ENCODE measurements at regions not wholly inside any gene's neighbourhood (a gene's known extent, or its start where the extent isn't known, plus 50 kb on each side); places are given as distances from the start of the nearest gene placed in this dataset.
A peak's percentile ranks its signal among the peaks of the same experiment; 100 is the strongest.
"Not testable (repeated sequence)": the region's sequence is repeated elsewhere in the genome, so short reads cannot be mapped to it uniquely, and the experiment has no call there.

- DNase-seq: no peak
Measured at GRCh38 chr5:103895738-103896137, 333.1 kb upstream of the NUDT12 start.

GRCh38 chr5:103894882-103895281 is 332.3 kb upstream of the NUDT12 start:
- no peak for DNase-seq

DNA sequence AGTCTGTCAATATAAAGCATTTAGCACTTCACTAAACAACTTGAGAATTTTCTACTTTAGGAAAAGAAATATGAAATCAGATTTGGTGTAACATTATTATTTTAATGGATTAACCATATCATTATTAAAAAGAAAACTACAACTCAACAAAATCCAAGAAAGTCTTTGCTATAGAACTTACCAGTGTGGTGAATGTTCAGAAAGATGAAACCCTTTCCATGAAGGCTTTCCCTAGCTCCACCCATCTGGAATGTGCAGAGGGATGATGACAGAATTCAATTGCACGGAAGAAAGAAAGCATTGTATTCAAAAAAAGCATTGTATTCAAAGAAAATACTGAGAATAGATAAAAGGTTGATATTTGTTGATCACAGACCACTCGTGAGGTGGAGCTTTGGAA is 328.6 kb upstream of the NUDT12 start:
- no peak for DNase-seq

GRCh38 chr5:103890313-103890712 is 327.7 kb upstream of the NUDT12 start:
- DNase-seq: no peak

GRCh38 chr5:103889500-103890209 is 327.1 kb upstream of the NUDT12 start:
- no peak for DNase-seq

DNA sequence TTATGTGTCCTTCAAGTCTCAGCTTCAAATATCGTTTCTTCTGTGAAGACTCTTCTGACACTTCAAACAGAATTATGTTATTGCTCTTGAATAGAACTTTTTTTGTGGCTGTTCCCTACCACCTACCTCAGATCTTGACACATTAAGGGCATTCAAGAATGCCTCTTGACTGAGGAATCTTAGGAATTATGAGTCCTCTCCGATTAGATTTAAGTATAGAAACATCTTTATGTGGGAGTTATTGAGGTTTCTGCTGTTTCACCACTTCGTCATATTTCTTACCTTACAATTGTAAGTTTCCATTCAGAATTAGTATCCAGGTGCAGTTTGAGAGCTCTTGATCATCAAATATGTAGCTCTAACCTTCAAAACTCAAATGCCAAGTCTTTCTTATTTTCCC is 324.2 kb upstream of the NUDT12 start:
- DNase-seq: no peak

- DNase-seq: no peak
Measured at GRCh38 chr5:103883143-103883542, 320.6 kb upstream of the NUDT12 start.

DNA sequence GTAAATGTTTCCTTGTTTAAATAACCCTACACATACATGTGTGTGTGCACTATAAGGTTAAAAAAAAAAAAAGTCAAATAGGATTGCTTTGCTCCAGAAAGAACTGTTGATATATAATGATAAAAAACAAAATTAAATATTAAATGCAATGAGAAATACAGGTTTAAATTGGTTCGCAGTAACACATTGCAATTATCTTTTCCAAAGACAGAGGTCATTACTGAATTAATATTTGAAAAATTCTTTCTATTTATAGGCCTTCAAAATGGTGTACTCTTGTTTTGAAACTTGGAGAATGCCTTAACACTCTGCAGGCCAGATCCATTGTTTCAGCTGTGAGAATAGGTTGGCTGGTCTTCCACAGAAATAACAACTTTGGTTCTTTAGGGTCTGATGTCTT is 319.0 kb upstream of the NUDT12 start:
- no peak for DNase-seq

- no peak for DNase-seq
Measured at GRCh38 chr5:103867857-103868598, 305.4 kb upstream of the NUDT12 start.

- no peak for DNase-seq
Measured at GRCh38 chr5:103866169-103866568, 303.6 kb upstream of the NUDT12 start.

DNA sequence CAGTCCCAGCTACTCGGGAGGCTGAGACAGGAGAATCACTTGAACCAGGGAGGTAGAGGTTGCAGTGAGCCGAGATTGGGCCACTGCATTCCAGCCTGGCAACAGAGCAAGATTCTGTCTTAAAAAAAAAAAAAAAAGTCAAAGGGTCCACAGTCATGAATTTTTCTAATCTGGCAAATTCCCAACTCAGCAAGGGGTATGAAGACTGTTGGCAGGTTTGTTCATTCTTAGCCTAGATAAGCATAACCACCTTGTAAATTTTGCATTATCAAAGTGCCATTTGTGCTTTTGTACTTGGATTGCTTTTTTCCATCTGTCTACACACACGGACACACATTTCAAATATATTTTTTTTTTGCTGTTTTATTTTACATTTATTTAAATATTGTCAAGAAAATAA is 299.8 kb upstream of the NUDT12 start:
- no peak for DNase-seq

DNA sequence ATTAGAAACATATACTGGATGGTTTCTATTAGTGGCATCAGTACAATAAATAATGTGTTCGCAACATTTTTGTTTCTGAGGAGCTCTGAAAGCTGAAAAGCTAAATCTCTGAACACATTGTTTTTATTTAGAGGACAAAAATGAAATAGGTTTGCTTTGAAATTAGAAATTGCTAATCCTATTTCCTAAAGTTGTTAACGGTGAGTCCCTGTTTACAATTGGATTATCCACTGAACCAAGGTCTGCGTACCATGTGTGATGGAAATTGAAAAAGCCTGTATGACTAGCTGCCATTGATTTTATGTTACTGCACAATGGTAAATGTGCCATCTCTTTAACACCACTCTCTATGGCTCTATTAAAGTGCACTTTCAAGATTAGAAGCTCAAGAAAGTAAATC is 297.7 kb upstream of the NUDT12 start:
- peak; percentile 5 for DNase-seq

- DNase-seq: not testable (repeated sequence)
Measured at GRCh38 chr5:103858367-103858766, 295.8 kb upstream of the NUDT12 start.

- no peak for DNase-seq
Measured at GRCh38 chr5:103851091-103851490, 288.5 kb upstream of the NUDT12 start.

DNA sequence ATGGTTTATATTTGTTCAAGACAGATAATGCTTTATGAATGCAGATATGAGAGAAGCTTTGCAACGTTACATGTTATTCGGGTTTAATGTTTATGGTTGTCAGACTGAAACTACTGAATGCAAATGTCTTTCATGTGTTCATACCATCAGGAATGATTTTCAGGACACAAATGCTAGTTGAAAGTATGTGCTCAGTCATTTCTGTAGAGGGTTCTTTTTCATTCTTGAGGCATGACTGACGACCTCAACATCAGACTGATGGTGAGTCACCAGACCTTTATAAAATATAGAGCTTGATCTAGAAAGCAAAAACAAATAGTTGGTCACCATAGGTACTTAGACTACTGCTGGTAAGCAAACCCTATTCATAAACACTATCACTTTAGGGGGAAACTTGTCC is 287.3 kb upstream of the NUDT12 start:
- no peak for DNase-seq

DNA sequence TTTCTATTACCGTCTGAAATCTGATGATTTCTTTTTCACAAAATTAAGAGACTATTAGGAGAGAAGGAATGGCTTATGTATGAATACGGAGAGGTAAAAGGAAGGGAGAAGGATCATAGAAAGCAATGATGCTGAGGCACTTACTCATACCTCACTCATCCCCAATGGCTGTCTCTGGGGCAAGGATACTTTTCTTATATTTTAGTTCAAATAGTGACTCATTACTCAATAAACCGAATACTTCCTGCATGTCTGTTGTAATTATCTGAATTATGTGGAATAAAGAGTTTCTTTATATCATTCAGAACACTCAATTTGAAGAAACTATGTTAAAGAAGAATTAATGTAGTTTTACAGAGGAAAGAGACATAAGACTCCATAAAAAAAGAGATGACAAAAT is 284.5 kb upstream of the NUDT12 start:
- no peak for DNase-seq

DNA sequence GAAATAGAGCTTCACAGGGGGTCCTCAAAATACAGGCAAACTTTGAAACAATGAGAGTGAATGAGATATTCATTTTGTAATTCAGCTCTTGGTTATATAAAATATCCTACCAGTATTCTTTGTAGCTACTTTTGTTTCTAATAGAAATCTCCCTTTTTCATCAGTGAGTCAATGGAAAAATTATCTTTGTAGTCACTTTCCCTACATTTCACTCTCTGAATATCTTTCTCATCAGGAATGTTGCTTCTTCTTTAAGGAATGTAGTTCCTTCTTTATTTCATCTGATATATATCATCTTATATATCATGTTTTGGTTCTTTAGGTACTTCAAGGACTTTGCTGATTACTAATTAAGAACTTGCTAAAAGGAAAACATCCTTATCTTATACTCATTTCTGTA is 280.3 kb upstream of the NUDT12 start:
- DNase-seq: no peak

GRCh38 chr5:103840600-103840999 is 278.0 kb upstream of the NUDT12 start:
- no peak for DNase-seq

DNA sequence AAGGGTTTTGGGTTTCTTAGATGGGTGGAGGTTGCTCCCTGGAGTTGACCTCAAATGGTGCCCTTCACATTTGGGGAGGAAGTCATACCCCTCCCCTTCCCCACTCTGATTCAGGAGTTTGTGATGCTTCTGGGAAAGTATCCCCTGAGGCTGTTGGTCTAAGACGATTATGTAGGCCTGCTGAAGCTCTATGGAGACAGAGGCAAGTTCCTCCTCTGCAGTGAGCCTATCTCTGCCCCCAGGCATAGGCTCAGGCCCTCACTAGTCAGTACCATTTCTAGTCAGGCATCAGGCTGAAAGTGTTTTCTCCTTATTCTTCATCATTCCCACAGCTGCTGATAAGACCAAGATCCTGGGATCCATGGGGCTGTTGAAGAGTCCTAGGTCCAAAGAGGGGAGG is 271.6 kb upstream of the NUDT12 start:
- DNase-seq: no peak

DNA sequence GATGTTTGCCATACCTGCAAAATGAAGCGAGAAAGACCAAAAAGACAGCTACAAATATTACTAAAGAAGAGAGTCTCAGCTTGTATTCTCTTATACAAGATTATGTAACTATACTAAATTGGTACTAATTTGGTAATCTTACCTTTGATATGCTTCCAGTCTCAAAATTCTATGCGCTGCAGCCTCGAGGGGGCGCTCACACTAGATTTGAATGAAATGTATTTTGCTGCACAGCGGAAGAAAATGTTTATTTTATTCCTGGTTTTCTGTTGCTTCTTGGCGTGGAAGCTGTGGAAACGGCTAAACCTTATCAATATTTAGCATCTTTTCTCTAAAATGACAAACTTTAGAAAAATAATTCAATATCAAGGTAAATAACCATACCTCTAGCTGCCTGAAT is 267.0 kb upstream of the NUDT12 start:
- DNase-seq: no peak

DNA sequence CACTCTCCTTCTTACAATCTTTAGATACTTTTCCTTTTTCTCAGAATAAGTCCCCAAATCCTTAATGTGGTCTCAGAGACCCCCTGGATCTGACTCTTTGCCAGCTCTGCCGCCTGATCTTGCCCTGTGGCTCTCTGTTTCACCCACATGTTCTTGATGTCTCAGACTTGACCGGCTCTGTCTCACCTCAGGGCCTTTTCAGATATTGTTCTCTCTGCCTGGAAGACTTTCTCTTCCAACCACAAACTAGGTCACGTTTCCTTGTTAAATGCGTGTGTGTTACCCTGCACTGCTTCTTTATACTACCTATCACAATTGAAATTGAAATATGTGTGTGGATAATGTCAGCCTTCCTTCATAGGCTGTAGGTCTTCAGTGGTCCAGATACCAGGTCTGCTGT is 265.4 kb upstream of the NUDT12 start:
- DNase-seq: no peak

GRCh38 chr5:103821361-103821760 is 258.8 kb upstream of the NUDT12 start:
- DNase-seq: no peak

GRCh38 chr5:103808464-103809106 is 246.0 kb upstream of the NUDT12 start:
- DNase-seq: peak; percentile 39

DNA sequence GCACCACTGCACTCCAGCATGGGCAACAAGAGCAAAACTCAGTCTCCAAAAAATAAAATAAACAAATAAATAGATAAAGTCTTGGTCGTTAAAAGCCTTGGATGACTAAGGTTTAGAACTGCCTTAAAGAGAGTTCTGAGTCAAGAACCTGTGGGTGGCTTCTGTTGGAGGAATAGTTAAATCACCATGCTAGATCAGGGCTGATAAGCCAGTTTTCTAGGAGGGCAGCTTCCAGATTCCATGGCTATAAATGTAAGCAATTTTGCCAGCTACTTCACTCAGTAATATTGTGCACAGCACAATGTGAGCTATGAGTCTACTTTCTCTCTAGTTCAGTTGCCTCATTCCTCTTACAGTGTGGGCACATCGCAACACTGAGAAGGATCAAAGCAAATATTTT is 242.1 kb upstream of the NUDT12 start:
- DNase-seq: no peak
